Non-pigmented ciliary epithelial cell (primary cell): ENCODE measurements at regions not wholly inside any gene's neighbourhood (a gene's known extent, or its start where the extent isn't known, plus 50 kb on each side); places are given as distances from the start of the nearest gene placed in this dataset.
A peak's percentile ranks its signal among the peaks of the same experiment; 100 is the strongest.

Source experiments
- DNase-seq: peaks from one replicate; pipeline ENCODE4 v3.0.0-alpha.2; 2010; ENCODE audit warnings: low read depth

DNA sequence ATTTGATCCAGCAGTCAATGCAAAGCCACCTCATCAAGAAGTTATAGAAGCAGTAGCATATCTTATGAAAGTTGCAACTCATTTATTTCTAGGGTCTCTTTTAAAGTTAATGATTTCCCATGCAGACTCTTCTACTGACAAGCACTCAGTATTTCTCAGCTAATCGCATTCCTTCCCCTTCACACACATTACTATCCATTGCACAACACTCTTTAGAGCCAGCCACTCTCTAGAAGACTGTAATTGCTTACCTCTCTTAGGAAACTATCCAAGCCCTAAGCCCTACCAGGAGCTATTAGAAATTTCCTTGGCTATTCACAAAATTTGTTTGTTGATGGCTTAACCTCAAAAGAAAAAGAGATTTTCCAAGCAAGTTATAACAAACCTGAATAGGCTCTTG is 106.0 kb downstream of the ADAMTS1 start:
- no peak for DNase-seq

DNA sequence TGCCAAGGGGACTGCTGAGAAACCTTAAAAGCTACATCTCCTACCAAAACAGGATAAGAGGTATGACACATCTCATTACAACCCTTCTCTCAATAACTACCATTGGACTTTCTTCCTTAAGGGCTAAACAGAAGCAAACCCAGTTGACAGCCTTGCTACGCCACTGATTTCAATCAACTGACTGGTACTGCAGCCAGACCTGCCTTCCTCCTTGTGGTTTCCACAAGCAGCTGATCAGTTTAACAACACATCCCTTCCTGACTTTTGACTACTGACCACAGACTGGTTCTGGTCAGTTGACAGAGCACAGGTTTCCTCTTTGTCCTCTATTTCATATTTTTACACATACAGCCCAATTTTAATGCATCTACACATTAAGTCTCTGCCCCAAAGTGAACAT is 108.8 kb downstream of the ADAMTS1 start:
- no peak for DNase-seq

DNA sequence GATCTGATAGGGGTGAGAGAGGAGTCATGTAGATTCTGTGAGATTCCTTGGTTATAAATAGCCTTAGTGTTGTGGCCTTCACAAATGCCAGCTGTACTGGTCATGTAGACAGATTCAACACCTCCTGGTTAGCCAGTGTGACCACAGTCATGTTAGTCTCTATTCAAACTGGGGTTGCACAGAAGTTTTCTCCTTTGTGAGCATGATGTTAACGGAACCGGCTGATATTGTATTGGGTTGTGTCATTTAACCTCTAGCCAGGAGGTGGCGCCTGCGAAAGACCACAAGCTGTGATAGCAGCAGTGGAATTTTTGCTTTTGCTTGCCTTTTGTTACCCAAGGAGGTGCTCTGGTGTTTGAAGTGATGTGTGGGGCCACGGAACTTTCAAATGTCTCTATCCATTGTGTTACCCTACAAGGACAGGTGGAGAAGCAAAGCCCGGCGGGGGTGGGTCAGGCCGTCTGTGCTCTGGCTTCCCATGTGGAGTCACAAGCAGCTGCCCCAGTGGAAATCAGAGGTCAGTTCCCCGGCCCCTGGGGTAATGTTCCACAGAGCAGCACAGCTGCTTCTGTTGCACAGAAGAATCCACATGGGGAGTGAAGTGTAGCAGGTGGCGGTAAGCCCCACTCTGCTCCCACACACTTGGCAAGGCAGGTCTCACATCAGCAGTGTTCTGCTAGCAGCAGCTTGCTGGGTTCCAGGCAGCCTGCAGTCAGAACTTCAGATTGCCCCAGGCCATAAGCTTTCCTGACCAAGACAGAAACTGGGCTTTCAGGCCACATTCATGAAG is 112.6 kb downstream of the ADAMTS1 start:
- peak; percentile 24 for DNase-seq

DNA sequence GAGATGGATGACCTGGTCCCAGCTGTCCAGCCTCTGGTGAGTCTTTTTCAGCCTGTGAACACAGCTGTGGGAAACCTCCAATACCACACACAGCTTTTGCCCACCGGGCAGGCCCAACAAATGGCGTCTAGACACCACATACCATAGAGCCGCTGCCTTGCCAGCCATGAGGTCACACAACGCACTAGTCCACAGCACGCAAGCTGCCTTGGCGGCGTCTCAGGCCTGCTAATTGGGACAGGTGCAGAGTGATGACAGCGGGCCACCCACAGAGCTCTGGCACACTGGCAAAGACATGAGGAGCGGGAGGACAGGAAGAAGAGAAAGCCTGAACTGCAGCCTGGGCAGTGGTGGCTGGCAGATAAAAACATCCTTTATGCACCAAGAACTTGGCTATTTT is 125.5 kb downstream of the ADAMTS1 start:
- no peak for DNase-seq

DNA sequence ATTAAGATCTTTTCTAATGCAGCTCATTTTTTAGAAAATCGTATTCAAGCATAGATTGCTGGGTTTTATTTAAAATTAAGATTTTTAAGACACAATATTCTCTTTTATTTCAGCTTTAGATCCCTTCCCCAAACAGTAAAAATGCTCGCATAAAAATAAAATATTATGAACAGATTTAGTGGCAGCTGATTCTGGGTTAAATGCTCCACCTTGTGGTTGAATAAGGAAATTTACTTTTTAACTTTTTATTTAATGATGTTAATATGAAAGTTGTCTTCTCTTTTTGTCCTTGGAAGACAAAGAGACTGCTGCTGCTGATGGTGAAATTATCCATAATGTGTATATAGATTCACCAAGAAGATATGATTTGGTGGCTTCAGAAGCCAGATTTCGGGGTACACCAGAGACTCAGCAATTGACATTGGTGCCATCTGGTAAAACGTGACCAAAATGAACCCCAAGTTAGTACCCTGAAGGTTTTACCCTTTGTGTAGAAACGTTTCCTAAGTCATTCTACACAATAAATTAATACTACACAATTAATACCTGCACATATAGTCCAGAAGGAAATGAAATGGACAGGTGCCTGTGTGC is 128.0 kb downstream of the ADAMTS1 start:
- DNase-seq, result no peak

DNA sequence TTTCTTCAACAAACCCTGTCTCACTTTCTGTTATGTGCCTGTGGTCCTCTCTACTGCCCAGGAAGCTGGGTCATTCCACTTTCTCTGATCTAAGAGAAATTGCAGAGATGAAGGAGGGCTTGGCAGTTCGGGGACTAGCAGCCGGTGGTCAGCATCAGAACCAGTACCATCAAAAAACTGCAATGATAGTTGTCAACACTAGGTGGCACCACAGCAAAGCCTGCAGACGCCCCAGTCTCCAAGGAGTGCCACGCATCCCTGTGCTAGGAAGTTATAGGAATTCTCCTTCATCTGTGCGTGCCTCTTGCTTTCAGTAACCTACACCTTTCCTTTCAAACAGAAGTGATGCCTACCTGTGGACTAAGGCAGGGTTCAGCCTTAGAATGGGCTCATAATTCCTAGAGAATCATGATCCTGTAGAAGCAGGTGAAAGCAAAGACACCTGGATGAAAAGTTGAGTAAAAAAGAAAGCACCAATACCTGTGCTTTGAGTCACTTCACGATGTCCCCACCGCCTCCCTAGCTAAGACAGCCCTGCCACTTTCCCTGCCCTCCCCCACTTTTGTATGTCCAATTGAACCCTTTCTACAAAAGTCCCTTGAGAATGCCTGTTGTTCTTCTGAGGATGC is 129.2 kb downstream of the ADAMTS1 start:
- no peak for DNase-seq

DNA sequence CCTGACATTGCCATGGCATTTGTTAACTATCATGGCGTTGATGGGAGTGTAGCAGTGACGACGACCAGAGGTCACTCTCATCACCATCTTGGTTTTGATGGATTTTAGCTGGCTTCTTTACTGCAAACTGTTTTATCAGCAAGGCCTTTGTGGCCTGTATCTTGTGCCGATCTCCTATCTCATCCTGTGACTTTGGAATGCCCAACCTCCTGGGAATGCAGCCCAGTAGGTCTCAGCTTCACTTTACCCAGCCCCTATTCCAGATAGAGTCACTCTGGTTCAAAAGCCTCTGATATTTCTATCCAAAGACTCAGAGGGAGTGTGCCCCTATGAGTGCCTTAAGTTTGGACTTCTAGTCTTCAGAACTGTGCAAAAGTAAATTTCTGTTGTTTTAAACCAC is 130.1 kb downstream of the ADAMTS1 start:
- DNase-seq, result no peak

DNA sequence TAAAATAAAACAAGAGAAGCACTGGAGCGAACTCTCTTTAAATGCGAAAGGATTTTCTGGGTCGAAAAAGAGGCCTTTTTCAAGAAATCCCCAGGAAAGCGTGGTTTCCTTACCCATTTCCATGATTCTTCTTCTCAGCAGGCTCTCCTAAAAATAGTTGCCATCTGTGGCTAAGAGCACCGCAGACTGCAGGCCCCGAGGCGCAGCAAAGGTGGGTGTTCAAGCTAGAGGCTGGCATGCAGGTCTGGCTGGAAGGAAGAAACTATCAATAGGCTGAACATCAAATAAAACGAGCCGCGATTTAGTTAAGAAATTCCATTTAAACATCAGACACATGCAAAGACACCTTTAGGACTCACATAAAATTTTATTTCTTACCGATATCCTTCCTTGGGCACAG is 135.1 kb downstream of the ADAMTS1 start:
- no peak for DNase-seq

DNA sequence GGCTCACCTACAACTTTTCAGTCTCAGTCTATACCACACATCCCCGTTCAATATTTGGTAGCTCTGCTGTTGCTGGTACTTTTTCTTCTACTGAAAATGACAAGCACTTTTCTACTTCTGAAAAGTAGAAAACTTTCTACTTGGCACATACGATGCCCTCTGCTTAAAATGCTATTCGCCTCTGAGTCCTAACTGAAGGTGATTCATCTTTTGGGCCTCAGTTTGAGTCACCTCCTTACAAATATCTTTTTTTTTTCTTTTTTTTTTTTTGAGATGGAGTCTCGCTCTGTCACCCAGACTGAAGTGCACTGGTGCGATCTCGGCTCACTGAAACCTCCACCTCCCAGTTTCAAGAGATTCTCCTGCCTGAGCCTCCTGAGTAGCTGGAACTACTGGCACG is 136.0 kb upstream of the CYYR1 start:
- no peak for DNase-seq

DNA sequence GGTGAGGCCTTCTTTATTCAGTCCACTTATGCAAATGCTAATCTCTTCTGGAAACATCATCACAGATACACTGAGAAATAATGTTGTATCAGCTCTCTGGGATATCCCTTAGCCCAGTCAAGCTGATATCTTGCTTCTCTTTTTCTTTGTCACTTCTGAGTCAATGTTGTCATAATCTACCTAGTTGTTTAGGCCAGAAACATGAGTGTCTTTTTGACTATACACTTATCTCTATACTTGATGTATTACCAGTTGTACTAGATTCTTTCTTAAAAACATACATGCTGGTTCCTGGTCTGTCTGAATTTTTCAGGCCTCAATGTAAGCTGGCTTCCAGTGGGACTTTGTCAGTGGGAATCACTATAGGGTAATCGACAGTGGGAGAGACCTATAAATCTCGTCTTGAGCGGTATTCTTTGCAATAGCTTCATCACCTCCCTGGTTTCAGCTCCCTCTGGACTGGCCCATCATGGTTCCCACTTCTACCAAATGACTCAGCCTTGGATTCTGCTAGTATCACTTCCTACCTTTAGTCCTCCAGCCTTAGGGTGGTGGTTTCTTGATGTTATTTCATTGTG is 135.2 kb upstream of the CYYR1 start:
- no peak for DNase-seq

DNA sequence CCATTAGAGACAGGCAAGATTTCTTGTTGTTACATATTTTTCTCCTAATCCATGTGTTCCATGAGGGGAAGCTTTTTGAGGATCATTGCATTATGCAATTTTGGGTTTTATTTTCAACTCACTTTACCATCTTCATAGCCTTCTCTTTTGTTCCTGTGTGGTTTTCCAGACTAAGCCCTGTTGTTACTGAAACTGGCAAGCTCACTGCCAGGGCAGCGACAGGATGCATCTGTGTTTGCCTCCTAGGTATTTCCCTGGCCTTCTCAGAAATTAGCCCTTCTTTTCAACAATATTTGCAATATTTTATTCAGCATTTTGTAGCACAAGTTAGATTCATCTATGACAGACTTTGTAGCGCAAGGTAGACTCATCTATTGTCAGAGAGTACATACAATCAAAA is 134.2 kb upstream of the CYYR1 start:
- no peak for DNase-seq

DNA sequence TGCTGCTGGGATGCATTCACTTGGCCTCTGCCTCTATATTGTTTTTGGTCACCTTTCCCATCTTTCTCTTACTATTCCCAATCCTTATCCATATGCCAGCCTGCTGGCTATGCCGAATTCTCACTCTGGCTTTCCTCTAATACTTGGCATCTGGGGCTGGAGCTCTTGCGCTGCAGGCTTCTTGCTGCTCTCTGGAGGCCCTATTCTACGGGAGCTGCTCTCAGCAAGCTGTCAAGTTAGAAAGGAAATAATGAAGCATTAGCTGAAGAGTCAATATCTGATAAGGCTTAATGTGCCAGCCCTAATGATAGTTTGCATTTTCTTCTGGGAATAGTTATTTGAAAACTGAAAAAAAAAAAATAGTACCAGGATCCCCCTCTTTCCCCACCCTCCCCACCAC is 125.3 kb upstream of the CYYR1 start:
- no peak for DNase-seq

DNA sequence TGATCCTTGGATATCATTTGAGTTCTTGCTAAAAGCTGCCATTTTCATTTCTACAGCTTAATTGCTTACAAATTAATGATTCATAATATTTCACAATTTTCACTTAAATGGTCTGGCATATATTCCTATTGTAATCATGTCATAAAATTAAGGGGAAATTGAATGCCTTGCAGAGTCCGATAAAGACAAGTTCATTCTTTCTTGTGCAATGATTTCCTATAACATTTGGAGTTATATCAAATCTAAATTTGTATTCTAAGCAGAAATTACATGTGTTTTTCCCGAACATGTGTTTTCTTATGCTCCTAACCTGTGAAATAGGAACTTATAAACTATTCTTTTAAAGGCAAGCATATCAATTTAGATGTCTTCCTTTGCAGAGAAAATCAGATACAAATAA is 118.3 kb upstream of the CYYR1 start:
- DNase-seq, result no peak

DNA sequence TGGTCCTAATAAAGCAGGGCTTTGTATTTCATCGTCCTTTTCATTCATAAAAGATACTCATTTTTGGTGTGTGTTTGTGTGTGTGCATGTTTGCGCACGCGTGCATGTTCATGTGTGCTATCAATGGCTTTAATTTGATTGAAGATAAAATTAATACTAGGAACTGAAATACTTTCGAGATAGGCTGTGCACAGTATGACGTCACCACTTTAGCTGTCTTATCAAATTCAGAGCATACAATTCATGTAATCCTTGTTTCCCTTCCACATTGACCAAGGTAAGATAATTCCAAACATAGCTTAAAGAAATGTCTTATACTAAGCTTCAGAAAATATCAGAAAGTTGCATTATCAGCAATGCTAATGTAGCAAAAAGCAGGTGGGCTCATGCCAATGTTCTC is 113.6 kb upstream of the CYYR1 start:
- no peak for DNase-seq

DNA sequence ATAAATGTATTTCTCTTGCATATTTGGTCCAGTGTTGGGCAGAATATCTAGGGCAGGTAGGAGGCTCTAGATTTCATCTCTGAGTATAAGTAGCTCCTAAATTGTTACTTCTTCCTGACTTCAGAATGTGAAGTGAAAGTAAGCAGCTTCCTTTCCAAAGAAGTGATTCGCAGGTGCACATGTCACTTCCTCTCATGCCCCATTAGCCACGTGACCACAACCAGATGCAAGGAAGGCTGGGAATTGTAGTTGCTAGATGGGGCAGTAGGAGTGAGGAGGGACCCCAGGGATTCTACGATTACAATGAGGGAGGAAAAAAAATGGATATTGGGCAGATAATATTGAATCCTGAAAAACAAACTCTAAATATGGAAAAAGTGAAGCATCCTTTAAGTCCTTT is 113.2 kb upstream of the CYYR1 start:
- no peak for DNase-seq

DNA sequence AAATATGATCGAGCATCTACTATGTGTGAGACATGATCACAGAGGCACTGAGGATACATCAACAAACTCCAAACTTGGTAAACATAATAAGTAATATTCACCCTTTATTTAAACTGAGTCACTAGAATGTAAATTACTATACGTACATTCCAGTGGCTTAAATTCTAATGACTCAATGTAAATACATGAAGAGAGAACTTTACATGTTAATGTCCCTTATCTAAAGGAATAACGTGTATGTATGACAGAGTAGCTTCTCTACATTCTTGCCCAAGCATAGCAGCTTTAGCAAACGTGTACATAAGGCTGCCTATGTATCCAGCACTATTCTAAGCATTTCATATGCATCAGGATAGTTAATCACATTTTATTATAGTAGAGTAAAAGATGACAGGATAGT is 111.8 kb upstream of the CYYR1 start:
- no peak for DNase-seq

DNA sequence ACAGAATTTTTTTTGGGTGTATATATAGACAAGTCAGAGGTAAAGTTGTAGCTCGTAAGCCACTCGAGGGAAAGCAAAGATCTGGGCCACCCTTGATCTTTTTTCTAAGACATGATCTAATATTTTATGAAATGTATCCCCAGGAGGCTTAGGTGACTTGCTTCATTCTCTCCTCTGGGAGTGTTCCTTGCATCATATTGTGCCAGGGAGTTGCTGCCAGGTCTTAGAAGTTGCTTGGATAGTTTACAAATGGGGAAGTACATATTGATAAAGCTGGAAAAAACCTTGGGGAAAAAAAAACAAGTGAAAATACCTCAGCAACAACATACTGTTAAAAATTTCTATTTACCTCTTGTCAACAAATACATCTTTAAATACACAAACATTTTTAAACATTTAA is 110.9 kb upstream of the CYYR1 start:
- no peak for DNase-seq

DNA sequence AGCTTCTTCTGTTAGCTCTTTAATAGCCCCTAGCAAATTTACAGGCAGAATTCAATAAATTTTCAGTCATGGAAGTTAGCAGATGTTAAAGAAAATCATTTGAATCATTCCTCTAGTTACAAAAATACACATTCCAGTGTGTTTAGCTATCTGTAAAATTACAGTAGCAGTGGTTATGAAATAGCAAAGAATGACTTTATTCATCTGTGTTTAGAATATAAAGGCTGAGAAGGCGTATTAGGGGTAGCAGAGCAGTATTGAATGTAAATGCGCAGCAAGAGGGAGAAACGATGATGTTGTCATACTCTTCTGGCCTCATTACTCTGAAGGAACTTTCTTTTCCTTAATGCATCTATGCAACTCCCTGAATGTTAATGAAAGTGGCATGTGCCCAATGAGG is 106.2 kb upstream of the CYYR1 start:
- no peak for DNase-seq

DNA sequence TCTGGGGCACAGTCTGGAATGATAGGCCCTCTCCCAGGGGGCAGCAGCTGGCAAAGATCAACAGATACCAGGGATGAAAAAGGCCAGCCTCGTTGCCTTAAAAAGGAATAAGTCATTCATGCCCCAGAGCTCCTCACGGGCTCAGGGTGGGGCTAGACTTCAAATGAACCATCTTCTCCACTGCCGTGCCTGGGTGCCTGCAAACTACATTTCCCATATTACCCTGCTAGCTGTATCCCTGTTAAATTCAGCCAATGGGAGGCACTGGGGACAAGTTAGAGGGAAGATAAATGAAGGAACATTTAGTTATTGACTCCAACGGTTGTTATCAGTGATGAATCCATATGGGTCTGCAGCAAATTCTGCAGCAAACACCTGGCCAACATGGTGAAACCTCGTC is 101.2 kb upstream of the CYYR1 start:
- no peak for DNase-seq

DNA sequence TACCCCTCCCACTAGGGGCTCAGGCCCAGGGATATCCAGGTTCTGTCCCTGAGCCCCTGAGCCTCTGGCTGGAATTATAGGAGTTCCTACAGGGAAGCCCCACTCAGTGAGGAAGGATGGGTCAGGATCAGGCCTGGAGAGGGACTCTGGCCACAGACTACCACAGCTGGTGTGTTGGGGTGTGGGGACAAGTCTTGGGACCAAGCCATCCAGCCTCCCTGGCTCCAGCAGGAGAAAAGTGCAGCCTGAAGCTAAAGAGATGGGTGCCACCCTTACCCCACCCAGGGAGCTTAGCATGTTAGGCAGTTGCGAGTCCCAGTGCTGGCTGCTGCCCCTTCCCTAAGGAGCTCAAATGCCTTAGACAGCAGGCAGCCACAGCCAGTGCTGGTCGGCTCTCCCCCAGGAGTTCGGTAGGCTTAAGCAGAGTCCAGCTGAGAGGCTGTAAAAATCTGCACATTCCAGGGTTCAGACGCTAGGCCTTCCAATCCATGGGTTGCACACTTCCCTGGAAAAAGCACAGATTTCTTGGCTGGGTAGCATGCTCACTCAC is 96.2 kb upstream of the CYYR1 start:
- no peak for DNase-seq

DNA sequence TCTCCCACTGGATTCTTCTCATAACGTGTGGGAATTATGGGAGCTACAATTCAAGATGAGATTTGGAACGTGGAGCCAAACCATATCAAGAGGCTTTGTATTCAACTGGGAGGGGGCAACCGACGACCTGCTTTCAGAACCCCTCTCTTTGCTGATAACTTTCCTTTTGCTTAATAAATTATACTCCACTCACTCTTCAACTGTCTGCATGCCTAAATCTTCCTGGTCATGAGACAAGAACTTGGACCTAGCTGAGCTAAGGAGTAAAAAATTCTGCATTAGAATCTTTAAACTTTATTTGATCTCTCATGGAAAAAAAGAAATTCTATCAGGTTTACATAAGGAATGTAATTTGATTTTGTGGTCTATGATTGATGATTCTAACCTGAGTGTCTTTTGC is 86.7 kb upstream of the CYYR1 start:
- no peak for DNase-seq

DNA sequence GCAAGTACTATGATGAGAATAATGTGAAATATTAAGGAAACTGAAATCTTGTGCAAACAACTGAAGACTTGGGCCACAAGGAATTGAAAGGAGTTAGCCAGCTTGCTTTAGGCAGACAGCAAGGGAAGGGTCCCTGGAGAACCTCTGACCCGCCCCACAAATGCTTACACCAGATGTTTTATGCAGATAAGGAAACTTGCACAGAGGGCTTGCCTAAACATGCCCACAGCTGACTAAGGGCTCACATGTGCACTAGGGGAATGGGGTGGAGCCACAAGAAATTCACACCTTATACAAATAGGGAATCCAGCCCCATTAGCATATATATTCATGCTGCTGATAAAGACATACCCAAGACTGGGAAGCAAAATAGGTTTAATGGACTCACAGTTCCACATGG is 86.1 kb upstream of the CYYR1 start:
- no peak for DNase-seq

DNA sequence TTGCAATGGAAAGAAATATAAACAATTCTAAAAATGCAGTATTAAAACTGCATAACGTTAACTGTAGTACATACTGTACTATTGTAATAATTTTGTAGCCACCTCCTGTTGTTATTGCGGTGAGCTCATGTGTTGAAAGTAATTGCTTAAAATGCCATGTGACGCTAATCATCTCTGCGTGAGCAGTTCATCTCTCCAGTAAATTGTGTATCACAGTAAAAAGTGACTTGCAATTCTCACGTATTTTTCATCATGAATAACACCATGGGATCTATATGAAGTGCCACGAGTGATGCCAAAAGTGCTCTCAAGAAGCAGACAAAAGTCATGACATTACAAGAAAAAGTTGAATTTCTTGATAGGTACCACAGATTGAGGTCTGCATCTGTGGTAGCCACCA is 82.4 kb upstream of the CYYR1 start:
- no peak for DNase-seq
